ENCODE measurements at regions not wholly inside any gene's neighbourhood (a gene's known extent, or its start where the extent isn't known, plus 50 kb on each side); places are given as distances from the start of the nearest gene placed in this dataset.
"Not testable (repeated sequence)": the region's sequence is repeated elsewhere in the genome, so short reads cannot be mapped to it uniquely, and the experiment has no call there.

DNA sequence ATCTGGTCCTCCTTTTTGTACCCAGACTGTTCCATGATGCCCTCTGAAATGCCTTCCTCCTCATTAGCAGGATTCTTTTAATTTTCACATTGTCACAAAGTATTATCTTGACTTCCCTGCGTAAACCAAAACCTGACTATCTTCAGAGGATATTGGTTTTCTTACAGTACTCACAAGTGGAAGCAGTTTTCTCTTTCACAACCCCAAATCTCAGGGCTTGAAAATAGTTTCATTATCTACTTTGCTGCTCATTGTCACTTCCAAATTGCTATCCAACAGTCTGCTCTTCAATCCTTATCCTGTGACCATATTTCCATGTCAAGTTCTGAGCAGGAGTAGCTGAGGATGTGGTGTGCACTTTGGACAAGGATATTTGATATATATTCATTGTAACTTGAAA is 324.1 kb downstream of the FAM170A start:
- peaks cover 7% of the 10 kb centered on the region; the same call in 1 of the 2 replicates for H3K9me3 ChIP-seq (ENCODE audit: insufficient read depth, low read depth, low read length)

DNA sequence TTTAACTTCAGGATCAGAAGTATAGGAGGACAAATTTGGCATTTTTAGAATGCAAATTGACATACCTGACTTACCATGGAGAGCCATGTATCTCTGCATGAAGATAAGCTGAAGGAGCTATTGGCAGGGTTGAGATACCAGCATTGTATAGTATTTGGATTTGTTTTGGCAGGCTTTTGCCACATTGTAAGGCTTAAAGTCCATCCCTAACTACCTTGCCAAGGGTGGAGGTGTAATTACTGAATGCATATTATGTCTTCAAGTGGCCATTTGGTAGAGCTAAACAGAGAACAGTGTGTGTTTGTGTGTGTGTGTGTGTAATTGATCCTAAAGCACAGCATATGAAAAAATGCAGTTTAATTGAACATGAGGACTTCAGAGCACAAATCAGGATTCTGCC is 324.7 kb downstream of the FAM170A start:
- H3K9ac ChIP-seq (ENCODE audit: low read depth, low read length) = no peak overlapping the region
- H3K27me3 ChIP-seq (ENCODE audit: insufficient read depth, low read length) = no peaks in the 10 kb centered on the region
- no peak overlapping the region for H3K4me3 ChIP-seq (ENCODE audit: low read length)
- peaks cover 17% of the 10 kb centered on the region; the same call in 1 of the 2 replicates for H3K4me1 ChIP-seq (ENCODE audit: insufficient read depth, low read length)
- peaks cover 7% of the 10 kb centered on the region; the same call in 1 of the 2 replicates for H3K9me3 ChIP-seq (ENCODE audit: insufficient read depth, low read depth, low read length)
- no peaks in the 10 kb centered on the region for H3K36me3 ChIP-seq (ENCODE audit: insufficient read depth, low read depth, low read length)
- no peak overlapping the region for H3K27ac ChIP-seq (ENCODE audit: low read length)

More for the DNA sequence above, 324.1 kb downstream of the FAM170A start:
- peaks cover 20% of the 10 kb centered on the region; the same call in 1 of the 2 replicates for H3K4me1 ChIP-seq (ENCODE audit: insufficient read depth, low read length)
- H3K9ac ChIP-seq (ENCODE audit: low read depth, low read length) = no peak overlapping the region
- H3K4me3 ChIP-seq (ENCODE audit: low read length) = no peak overlapping the region
- no peaks in the 10 kb centered on the region for H3K36me3 ChIP-seq (ENCODE audit: insufficient read depth, low read depth, low read length)
- H3K27me3 ChIP-seq (ENCODE audit: insufficient read depth, low read length) = no peaks in the 10 kb centered on the region
- no peak overlapping the region for H3K27ac ChIP-seq (ENCODE audit: low read length)

DNA sequence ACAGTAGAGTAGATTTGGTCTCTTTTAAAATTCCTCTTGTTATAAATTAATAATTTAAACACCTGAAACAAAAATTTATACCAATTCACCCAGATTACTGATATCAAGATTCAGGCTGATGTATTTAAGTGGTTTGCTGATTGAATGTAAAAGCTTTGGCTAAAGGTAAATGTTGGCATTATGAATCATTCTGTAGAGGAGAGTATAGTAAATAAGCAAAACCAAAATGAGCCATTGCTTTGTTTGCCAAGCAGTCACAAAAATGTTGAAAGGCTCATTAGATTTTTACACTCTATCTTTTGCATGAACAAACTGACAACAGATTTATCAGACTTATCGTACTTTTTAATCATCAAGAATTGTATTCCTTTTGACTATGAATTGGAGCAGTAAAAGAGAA is 332.6 kb downstream of the FAM170A start:
- H3K9ac ChIP-seq (ENCODE audit: low read depth, low read length) = no peak overlapping the region
- H3K27me3 ChIP-seq (ENCODE audit: insufficient read depth, low read length) = no peaks in the 10 kb centered on the region
- no peaks in the 10 kb centered on the region for H3K4me1 ChIP-seq (ENCODE audit: insufficient read depth, low read length)
- no peak overlapping the region for H3K27ac ChIP-seq (ENCODE audit: low read length)
- no peak overlapping the region for H3K4me3 ChIP-seq (ENCODE audit: low read length)
- H3K9me3 ChIP-seq (ENCODE audit: insufficient read depth, low read depth, low read length) = no peaks in the 10 kb centered on the region
- H3K36me3 ChIP-seq (ENCODE audit: insufficient read depth, low read depth, low read length) = no peaks in the 10 kb centered on the region

DNA sequence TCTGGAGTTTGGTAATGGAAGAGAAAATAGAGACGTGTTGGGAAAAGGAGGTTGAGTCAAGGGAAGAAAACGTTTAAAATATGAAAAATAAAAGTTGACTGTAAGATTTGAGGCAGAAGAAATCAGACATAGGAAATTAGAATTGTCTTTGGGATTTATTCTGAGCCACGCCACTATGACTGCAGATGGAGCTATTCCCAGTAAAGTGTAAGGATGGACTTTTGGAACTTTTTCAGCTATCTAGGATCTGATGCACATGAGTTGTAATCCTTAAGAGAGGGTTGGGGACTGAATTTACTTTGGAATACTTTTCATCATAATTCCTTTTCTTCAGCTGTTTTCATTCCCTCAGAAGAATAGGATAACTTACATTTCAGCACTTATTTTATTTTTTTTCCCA is 336.7 kb downstream of the FAM170A start:
- Histone ChIP-seq H3K27ac (ENCODE audit: low read length) (no peak overlapping the region), H3K36me3 (ENCODE audit: insufficient read depth, low read depth, low read length) (no peaks in the 10 kb centered on the region), H3K4me1 (ENCODE audit: insufficient read depth, low read length) (no peaks in the 10 kb centered on the region), H3K27me3 (ENCODE audit: insufficient read depth, low read length) (no peaks in the 10 kb centered on the region), H3K4me3 (ENCODE audit: low read length) (no peak overlapping the region), H3K9ac (ENCODE audit: low read depth, low read length) (no peak overlapping the region), H3K9me3 (ENCODE audit: insufficient read depth, low read depth, low read length) (peaks cover 2% of the 10 kb centered on the region; the same call in 1 of the 2 replicates)

DNA sequence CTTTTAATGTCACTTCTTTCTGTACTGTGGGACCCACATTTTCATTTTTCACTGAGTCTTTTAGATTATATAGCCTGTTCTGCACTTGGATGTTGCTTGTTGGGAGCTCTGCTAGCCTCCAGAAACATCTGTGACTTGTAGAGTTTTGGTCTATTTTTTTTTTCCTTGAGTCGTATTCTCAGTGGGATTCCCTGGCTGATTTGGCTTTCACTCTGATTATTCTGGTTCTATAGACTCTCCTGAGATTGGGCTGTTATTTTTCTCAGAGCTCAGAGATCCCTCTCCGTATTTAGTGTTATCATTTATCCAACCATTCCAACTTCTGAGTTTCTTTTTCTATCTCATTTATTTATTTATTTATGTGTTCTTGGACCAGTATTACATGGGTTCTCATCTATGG is 339.3 kb downstream of the FAM170A start:
- Histone ChIP-seq H3K9ac (ENCODE audit: low read depth, low read length) (no peak overlapping the region), H3K9me3 (ENCODE audit: insufficient read depth, low read depth, low read length) (peaks cover 2% of the 10 kb centered on the region; the same call in 1 of the 2 replicates), H3K27me3 (ENCODE audit: insufficient read depth, low read length) (no peaks in the 10 kb centered on the region), H3K4me3 (ENCODE audit: low read length) (no peak overlapping the region), H3K4me1 (ENCODE audit: insufficient read depth, low read length) (no peaks in the 10 kb centered on the region), H3K36me3 (ENCODE audit: insufficient read depth, low read depth, low read length) (no peaks in the 10 kb centered on the region), H3K27ac (ENCODE audit: low read length) (no peak overlapping the region)

DNA sequence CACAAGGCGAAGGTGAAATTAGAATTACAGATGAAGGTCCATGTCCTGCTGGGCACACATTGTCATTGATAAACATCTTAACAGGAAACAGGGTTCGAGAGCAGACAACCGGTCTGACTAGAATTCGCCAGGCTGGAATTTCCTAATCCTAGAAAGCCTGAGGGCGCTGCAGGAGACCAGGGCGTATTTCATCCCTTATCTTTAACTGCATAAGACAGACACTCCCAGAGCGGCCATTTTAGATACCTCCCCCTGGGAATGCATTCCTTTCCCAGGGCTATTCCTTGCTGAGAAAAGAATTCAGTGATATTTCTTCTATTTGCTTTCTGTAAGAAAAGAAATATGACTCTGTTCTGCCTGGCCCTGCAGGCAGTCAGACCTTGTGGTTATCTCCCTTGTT is 357.7 kb downstream of the FAM170A start:
- H3K9ac ChIP-seq (ENCODE audit: low read depth, low read length); H3K27ac ChIP-seq (ENCODE audit: low read length); H3K9me3 ChIP-seq (ENCODE audit: insufficient read depth, low read depth, low read length); H3K4me1 ChIP-seq (ENCODE audit: insufficient read depth, low read length); H3K36me3 ChIP-seq (ENCODE audit: insufficient read depth, low read depth, low read length); H3K27me3 ChIP-seq (ENCODE audit: insufficient read depth, low read length); H3K4me3 ChIP-seq (ENCODE audit: low read length): not testable (repeated sequence)

DNA sequence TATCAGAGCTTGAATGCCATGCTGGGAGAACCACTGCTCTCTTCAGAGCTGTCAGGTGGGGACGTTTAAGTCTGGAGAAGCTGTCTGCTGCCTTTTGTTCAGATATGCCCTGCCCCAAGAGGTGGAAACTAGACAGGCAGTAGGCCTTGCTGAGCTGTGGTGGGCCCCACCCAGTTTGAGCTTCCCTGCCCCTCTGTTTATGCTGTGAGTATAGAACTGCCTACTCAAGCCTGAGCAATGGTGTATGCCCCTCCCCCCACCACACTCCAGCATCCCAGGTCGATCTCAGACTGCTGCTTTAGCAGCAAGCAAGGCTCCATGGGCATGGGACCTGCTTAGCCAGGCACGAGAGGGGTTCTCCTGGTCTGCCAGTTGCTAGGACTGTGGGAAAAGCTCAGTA is 362.3 kb downstream of the FAM170A start:
- Histone ChIP-seq H3K27ac (ENCODE audit: low read length) (no peak overlapping the region), H3K4me3 (ENCODE audit: low read length) (no peak overlapping the region), H3K9ac (ENCODE audit: low read depth, low read length) (no peak overlapping the region), H3K9me3 (ENCODE audit: insufficient read depth, low read depth, low read length) (peaks cover 6% of the 10 kb centered on the region; the same call in 1 of the 2 replicates), H3K36me3 (ENCODE audit: insufficient read depth, low read depth, low read length) (no peaks in the 10 kb centered on the region), H3K4me1 (ENCODE audit: insufficient read depth, low read length) (no peaks in the 10 kb centered on the region), H3K27me3 (ENCODE audit: insufficient read depth, low read length) (no peaks in the 10 kb centered on the region)

DNA sequence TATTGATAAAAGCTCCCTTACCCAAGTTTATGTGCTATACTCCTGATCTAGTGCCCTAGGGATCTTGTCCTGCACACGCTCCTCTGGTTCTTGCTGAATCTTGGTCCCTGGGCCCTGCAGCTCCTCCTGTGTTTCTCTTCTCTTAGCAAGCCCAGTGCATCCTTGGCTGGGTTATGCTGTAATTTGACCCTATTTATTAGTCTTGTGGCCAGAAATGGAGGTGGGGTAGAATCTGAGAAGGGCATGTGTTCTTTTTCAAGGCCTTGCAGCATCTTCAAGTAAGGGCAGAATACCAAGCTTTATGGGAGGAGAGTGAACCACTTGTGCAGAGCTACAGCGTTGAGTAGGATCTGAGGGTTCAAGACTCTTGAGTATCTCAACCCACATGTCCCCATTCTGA is 366.8 kb downstream of the FAM170A start:
- no peaks in the 10 kb centered on the region for H3K27me3 ChIP-seq (ENCODE audit: insufficient read depth, low read length)
- no peaks in the 10 kb centered on the region for H3K9me3 ChIP-seq (ENCODE audit: insufficient read depth, low read depth, low read length)
- no peaks in the 10 kb centered on the region for H3K4me1 ChIP-seq (ENCODE audit: insufficient read depth, low read length)
- H3K9ac ChIP-seq (ENCODE audit: low read depth, low read length) = no peak overlapping the region
- no peaks in the 10 kb centered on the region for H3K36me3 ChIP-seq (ENCODE audit: insufficient read depth, low read depth, low read length)
- H3K27ac ChIP-seq (ENCODE audit: low read length) = no peak overlapping the region
- no peak overlapping the region for H3K4me3 ChIP-seq (ENCODE audit: low read length)

DNA sequence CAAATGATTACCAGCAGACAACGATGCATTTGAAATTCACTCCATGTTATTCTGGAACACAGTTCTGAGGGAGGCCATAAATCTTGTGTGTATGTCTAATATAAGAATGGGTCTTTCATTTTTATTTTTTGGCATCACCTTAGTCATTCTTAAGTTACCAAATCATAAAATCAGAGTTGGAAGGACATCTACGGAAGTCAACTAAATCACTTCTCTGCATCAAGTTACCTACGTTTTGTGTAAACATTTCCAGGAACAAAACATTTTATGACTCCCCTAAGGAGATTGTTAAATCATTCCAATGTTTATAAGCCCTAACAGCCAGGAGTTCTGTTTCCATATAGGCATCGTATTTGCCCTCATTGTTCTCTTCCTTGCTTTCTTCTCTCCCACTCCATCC is 378.2 kb downstream of the FAM170A start:
- Histone ChIP-seq H3K9me3 (ENCODE audit: insufficient read depth, low read depth, low read length) (no peaks in the 10 kb centered on the region), H3K4me1 (ENCODE audit: insufficient read depth, low read length) (no peaks in the 10 kb centered on the region; the same call in 1 of the 2 replicates), H3K27me3 (ENCODE audit: insufficient read depth, low read length) (no peaks in the 10 kb centered on the region), H3K4me3 (ENCODE audit: low read length) (no peak overlapping the region), H3K36me3 (ENCODE audit: insufficient read depth, low read depth, low read length) (no peaks in the 10 kb centered on the region), H3K9ac (ENCODE audit: low read depth, low read length) (no peak overlapping the region), H3K27ac (ENCODE audit: low read length) (no peak overlapping the region)

DNA sequence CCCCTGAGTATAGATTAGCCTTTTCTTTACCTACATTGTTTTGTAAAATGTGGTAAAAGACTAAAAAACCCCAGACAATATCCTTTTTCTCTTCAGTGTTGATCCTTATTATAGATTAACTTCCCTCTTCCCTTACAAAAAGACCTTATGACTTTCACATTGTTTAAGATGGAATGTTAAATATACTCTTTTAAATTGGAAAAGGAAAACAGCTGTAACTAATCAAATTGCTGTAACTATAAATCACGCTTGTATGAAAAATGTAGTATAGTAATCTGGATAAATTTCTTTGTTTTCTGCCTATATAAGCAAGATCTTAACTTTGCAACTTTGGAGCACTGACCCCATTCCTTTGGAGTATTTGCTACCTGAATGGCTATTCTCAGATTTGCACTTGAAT is 383.1 kb downstream of the FAM170A start:
- Histone ChIP-seq H3K9me3 (ENCODE audit: insufficient read depth, low read depth, low read length) (no peaks in the 10 kb centered on the region), H3K27me3 (ENCODE audit: insufficient read depth, low read length) (no peaks in the 10 kb centered on the region), H3K9ac (ENCODE audit: low read depth, low read length) (no peak overlapping the region), H3K4me3 (ENCODE audit: low read length) (no peak overlapping the region), H3K4me1 (ENCODE audit: insufficient read depth, low read length) (no peaks in the 10 kb centered on the region; the same call in 1 of the 2 replicates), H3K27ac (ENCODE audit: low read length) (no peak overlapping the region), H3K36me3 (ENCODE audit: insufficient read depth, low read depth, low read length) (no peaks in the 10 kb centered on the region)

DNA sequence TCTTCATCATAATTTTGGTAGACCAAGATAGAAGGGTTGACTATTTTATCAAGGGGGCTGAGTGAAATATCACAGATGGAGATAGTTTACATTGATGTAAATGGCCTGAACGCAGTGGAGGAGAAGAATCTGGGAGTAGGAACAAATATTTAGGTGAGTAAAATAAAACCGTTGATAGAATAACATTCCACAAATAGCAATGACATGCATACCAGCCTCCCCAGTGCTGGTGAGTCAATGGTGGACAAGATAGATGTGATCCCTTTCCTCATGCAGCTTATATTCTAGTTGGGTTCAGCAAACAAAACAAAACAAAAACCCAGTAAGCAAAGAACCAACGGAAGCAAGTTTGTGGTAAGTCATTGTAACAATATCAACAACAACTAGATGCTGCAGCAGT is 385.2 kb downstream of the FAM170A start:
- H3K9ac ChIP-seq (ENCODE audit: low read depth, low read length) = no peak overlapping the region
- no peaks in the 10 kb centered on the region for H3K27me3 ChIP-seq (ENCODE audit: insufficient read depth, low read length)
- no peaks in the 10 kb centered on the region for H3K9me3 ChIP-seq (ENCODE audit: insufficient read depth, low read depth, low read length)
- no peaks in the 10 kb centered on the region for H3K36me3 ChIP-seq (ENCODE audit: insufficient read depth, low read depth, low read length)
- no peak overlapping the region for H3K4me3 ChIP-seq (ENCODE audit: low read length)
- no peak overlapping the region for H3K27ac ChIP-seq (ENCODE audit: low read length)
- H3K4me1 ChIP-seq (ENCODE audit: insufficient read depth, low read length) = no peaks in the 10 kb centered on the region; the same call in 1 of the 2 replicates

DNA sequence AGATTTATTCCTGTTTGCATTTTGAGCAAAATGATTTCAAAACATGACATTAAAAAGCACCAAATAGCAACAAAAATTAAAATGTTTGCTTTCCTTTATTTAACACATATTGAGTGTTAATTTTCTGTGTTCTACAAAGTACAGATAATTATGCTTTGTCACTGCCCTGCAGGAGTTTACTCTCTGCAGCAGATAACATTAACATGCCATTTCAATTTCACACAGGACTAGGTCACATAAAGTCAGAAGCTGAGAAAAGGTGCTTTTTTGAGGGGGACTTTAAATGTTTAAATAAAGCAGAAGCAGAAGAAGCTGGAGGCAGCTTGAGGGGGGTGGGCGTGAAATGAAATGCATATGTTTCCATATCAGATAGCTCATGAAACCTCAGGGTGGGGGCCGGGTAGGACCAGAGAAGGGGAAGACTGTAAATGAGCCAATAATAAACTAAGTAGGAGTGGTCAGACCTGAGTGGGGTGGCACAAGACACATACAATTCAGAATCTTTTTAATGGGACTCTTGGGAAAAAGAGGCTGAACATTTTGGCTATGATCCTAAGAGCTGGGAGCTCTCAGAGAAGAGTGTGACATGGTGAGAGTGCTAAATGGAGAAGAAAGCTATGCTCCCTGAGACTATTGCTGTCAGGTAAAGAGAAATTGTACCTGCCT is 387.5 kb downstream of the FAM170A start:
- Histone ChIP-seq H3K9me3 (ENCODE audit: insufficient read depth, low read depth, low read length) (no peaks in the 10 kb centered on the region), H3K36me3 (ENCODE audit: insufficient read depth, low read depth, low read length) (no peaks in the 10 kb centered on the region), H3K4me1 (ENCODE audit: insufficient read depth, low read length) (no peaks in the 10 kb centered on the region; the same call in 1 of the 2 replicates), H3K27ac (ENCODE audit: low read length) (no peak overlapping the region), H3K27me3 (ENCODE audit: insufficient read depth, low read length) (no peaks in the 10 kb centered on the region), H3K9ac (ENCODE audit: low read depth, low read length) (no peak overlapping the region), H3K4me3 (ENCODE audit: low read length) (no peak overlapping the region)
